ENCODE measurements at regions not wholly inside any gene's neighbourhood (a gene's known extent, or its start where the extent isn't known, plus 50 kb on each side); places are given as distances from the start of the nearest gene placed in this dataset.
"Not testable (repeated sequence)": the region's sequence is repeated elsewhere in the genome, so short reads cannot be mapped to it uniquely, and the experiment has no call there.

DNA sequence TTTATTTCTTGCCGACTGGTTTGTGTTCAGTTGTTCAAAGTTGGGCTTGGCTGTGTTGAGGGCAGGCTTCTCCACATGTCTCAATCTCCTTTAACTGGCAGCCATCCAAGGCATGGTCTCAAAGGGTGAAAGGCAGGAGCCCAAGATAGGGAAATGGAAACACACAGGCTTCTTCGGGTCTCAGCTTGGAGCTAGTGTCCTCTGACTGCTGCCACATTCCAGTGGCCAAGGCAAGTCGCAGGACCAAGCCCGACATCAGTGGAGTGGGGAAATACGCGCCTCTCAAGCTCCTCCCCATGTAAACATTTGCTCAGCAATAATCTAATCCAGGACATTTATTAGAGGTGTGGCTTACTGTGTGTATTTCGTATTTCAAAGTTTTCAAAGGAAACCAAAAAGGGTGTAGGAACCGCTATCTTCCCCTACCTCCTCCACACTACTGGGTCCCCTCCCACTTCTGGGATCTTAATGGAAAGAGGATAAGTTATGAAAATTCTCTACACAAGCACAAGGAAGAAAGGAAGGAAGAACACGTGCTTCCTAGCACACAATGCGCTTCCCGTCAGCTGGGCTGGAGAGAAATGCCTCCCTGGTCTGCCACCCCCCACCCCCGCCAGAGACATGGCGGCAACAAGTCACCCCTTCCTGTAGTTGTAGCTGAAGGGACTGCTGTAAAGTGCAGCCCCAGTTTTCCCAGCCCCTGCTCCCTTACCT, 181.7 kb downstream of the FAM43A start:
- no peak for DNase-seq

DNA sequence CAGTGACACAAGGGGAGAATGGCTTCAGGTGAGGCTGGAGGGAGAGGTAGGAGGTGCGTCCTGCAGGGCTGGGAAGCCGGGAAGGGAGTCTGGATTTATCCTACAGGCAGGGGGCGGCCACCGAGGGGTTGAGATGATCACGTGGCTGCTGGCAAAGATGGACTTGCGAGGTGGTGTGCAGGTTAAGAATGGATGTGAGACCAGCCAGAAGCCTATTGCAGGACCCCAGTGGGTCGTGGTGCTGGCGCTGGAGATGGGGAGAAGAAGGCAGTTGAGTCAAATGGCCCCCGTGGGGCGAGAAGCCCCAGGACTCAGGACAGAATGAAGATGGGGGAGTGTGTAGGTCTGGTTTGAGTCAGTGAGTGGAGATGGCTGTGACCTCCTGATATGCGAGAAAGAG, 183.1 kb downstream of the FAM43A start:
- no peak for DNase-seq

DNA sequence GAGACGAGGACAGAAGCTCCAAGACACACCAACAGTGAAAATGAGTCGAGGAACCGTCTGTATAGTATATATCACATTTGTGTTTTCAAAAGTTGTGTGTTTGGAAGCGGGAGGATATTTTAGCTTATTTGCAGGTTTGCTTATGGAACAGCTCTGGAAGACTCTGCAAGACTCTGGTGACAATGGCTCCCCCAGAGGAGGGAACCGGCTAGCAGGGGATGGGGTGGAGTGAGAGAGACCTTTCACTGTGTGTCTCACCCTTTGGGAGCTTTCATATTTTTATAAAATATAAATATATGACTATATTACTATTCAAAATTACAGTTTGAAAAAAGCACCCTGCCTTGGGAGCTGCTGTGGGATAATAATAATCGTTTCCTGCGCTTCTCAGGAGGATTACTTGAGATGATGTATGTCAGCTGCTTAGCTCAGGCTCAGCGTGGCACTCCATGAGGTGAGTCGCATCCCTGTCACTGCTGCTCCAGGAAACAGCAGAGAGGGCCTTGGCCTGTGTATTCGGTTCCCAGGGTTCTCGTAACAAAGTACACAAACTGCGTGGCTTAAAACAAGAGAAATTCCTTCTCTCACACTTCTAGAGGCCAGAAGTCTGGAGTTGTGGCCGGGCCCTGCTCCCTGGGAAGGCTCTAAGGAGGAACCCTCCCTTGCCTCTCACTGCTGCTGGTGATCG, 183.9 kb downstream of the FAM43A start:
- DNase-seq: no peak

DNA sequence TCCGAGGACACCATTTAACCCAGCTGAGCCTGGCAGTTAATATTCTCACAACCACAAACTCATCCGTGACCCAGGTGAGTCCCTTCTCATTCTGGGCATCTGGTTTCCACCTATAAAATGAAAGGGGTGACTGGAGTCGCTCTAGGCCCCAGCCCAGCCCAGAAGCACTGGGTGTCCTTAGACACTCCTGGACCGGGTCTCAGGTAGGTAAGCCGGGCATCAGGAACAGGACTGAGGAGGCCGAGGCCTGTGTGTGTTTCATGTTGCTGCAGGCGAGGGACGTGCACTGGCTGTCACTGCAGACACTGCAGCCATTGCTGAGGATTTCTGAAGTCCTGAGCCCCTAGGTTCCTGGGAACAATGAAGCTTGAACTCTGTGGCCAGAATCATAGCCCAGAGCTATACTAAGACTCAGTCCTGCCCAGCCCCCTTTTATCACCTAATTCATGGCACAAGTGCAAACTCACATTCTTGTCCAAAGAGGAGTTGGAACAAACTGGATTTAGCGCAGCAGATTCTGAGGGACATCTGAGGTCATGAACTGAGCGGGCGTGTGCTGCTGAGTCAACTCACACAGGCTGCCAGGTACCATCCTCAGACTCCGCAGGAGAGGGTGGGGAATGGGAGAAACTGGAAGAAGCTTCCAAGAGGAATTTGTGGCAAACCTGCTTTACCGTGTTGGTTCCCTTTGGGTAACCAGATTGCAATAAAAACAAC, 184.9 kb downstream of the FAM43A start:
- DNase-seq: no peak

- no peak for DNase-seq
These were observed 185.6 kb downstream of the FAM43A start for GRCh38 chr3:194871143-194871863.

DNA sequence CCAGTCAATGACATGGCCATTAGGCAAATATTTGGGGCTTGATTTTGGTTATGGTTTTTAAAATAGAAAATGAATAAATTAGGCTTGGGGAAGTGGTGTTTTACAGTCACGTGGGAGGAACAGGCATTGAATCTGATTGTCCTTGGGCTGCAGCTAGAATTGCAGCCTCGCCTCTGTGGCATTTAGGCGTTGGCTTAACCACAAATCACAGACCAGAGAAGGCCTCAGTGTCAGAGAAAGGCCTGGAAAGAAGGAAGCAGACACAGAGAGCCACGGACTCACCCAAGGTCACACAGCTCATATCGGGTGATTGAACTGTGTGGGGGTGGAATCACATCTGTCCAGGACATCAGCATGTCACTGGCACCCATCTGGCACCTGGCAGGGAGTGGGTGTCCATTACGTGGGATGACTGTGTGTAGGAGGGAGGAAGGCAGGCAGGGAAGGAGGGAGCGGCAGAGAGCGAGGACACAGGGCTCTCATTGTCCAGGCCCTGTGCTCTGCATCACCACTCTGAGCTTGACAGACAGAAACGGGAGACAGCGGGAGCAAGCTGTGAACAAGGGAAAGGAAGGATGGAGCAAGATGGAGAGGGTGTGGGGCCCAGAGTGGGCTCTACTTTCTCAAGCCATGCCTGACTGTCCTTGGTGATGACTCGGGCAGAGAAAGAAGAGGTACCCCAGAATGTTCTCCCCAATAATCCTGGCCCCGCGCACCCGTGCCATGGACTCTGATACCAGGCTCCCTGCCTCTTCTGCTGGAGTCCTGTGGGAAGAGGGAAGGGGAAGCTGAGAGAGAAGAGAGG, 186.4 kb downstream of the FAM43A start:
- DNase-seq: no peak

DNA sequence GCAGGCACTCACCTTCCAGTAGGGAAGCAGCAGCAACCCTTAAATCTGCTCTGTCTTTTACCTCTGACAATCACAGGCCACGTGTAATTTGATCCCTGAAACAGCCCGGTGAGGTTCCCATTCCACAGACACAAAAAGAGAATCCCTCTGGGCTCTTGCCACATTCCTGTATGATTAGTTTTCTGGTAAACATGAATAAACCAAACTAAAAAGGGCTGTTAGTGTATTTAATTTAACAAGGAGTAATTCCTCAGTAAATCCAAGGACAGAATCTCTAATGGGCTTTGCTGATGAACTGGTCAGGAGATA, 186.9 kb downstream of the FAM43A start:
- DNase-seq: no peak

GRCh38 chr3:194873474-194873873, 187.8 kb downstream of the FAM43A start:
- DNase-seq: not testable (repeated sequence)

GRCh38 chr3:194874206-194874605, 188.5 kb downstream of the FAM43A start:
- DNase-seq: no peak

- DNase-seq: no peak
These were observed 189.1 kb downstream of the FAM43A start for GRCh38 chr3:194874783-194875182.

DNA sequence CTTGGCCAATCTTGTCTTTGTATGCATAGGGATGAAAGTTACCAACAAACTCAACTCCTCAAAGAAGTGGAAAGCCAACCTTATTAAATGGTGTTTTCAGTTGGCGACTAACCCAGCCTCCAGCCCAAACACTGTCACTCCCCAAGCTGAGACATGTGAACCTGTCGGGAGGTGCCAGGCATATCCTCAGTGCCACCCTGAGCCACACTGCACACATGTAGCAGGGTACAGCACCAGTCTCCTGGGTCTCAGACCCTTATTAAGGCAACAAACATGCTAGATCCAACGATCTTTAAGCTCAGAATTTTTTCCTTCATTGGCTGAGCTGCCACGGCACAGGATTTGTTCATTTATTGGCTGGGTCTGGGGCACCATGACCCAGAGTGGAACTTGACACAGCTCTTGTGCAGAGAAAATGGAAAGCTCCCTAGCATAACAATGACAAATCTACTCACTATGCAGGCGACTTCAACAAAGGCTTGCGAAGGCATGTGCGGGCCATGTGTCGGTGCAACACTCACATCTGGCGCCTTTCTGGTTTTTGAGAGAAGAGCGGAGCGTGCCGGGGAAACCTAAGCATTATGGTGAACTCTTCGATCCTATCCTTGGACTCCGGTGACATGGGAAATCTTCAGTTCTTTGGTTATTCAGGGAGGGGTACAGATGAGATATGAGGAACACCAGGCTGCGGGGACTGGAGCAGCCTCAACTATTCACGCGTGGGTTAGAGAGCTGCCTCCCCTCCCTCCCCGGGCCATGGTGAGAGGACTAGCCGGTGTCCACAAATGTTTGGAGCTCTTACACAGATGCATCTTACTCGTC, 190.1 kb downstream of the FAM43A start:
- DNase-seq: no peak

DNA sequence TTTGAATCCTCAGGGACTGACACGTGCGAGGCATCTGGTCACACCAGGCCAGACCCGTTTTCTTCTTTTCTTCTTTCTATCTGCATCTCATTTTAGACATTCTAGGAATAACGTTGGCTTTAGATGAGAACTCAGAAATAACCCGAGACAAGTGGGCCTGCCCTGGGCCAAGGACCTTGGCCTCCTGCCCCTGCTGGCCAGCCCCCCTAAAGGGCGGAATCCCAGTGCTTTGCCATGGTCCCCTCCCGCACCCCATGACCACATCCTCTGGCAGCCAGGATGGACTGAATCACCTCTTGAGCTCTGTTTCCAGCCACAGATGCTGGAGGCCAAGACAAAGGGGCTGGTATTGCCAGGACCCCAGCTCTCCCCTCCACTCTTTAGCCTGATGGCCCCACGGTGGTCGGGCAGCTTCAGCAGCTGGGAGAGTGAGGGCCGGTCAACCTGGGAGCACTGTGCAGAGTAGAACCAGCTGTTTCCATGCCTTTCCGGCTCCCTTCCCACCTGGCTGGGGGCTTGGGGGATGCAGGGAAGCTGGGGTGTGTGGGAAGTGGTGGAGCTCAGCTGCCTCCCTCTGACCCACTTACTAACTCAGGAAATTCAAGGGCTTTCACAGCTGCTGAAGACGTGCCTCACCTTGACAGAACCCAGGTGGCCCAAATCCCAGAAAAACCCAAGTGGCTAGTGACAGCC, 190.9 kb downstream of the FAM43A start:
- DNase-seq: no peak

DNA sequence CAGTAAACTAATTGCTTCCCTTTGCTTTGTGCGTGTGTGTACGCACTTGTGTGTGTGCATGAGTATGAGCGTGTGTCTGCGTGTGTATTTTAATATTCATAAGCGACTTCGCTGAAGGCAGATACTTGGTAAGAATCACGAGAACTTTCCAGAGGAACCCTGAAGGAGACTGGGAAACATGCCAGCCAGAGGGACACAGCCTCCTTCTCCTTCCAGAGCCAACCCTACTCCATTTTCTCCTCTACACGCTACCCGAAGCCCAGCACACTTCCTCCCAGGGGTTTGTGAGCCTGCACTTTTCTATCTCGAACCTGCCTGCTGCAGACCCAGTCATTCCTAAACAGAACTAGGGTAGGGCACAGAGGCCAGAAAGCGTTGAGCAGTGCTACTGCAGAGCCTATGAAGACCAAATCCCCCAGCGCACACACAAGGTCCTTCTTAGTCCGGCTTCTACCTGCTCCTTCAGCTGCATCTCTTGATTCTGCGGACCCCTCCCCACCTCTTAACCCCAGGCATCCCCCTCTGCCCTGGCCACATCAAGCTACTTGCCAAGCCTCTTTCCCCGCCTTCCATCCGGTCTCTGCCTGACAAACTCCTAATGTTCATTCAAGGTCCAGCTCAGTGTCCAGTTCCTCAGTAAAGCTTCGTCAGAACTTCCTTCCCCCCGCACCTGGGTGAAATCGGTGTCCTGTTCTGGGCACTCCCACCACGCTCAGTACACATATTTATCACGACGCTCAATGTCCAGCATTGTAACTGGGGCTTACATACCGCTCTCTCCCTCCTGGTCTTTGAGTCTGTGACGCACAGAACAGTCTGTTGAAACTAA, 191.8 kb downstream of the FAM43A start:
- no peak for DNase-seq

DNA sequence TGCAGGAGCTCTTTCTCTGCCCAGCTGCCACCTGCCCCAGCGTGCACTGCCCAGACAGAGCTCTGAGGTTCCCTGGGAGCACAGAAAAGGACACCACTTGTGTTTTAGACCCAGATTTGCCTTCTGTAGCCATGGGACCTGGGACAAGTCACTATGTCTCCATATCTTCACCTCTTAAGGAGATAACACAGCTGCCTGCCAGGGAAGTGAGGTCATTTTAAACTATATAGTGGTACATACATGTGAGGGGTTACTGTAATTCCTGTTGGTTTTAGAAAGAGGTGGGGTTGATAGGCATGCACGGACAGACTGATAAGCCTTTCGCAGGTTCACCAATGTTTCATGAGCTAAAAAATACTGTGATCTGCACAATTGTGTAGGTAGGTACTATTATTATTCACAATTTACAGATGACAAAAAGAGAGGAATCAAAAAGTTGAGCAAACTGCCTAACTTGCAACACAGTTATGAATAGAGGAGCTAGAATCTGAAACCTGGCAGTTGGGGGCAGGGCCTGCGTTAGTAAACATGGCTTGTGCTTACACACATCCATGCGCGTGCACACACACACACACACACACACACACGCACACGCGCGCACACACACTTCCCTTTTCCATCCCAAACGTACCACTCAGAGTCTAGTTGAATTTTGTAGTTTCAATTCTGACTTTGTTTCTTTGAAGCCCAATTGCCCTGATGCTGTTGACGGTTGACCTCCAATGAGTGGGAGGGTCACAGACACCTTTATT, 193.6 kb downstream of the FAM43A start:
- DNase-seq: no peak

DNA sequence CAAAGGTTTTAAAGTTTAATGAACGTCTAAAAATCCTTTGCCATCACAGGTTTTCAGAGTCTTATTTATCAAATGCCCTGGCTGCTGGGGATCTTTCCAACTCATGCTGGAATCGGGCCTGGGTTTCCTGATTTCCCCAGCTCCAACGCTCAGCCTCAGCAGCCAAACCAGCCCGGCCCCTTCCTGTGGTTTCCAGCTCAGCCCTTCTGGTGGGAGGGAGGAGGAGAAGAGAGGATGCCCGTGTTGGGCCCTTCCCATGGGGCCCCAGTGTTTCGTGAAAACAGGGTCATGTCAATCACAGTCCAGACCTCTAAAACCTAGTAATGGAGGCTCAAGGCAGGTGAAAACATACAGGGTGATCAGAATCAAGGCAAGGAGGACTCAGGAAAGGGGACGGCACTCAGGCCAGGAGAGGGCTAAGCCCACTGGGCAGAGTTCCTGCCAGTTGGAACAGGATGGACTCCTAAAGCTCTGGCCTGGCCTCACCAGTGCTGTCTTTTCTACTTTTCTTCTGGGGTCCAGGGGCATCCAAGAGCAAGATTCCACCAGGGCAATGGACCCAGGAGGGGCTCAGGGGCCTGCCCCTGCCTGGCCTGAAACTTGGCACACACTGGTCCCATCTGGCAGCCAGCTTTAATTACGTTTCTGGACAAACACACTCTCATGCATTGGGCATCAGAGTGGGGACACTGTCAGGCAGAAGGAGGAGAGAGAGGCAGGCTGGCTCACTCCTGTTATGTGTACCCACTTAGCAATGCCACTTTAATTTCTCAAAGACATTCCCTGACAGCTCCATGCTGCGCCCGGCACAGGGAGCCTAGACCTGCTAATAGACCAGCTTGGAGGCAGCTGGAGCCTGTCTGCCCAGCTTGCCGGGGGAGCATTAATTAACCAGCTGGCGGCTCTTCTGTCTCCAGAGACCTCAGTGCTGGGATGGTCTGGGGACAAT, 194.6 kb downstream of the FAM43A start:
- no peak for DNase-seq

GRCh38 chr3:194880940-194881925, 195.6 kb downstream of the FAM43A start:
- no peak for DNase-seq
